Mesenchymal stem cell (in vitro differentiated cells and primary cell): ENCODE measurements at regions not wholly inside any gene's neighbourhood (a gene's known extent, or its start where the extent isn't known, plus 50 kb on each side); places are given as distances from the start of the nearest gene placed in this dataset.
A peak's percentile ranks its signal among the peaks of the same experiment; 100 is the strongest.

Experiments used
- DNase-seq: peaks from one replicate; pipeline ENCODE4 v3.0.0-alpha.2; 2013
- H2AFZ ChIP-seq: one replicate; pipeline ENCODE4 v1.6.1; 2013; ENCODE audit warnings: low read depth, mild to moderate bottlenecking, control low read depth, inconsistent platforms, low read length, moderate library complexity
- H2AK5ac ChIP-seq: 2 replicates; pipeline ENCODE4 v1.6.1; 2013; ENCODE audit warnings: low read length, moderate library complexity, mild to moderate bottlenecking, inconsistent platforms; ENCODE audit not compliant: severe bottlenecking
- H2BK120ac ChIP-seq: one replicate; pipeline ENCODE4 v1.6.1; 2013; ENCODE audit warnings: low read depth, mild to moderate bottlenecking, inconsistent platforms, low read length, moderate library complexity
- H2BK12ac ChIP-seq, 2 experiments: one replicate each; pipeline ENCODE4 v1.6.1; 2013; ENCODE audit warnings: inconsistent platforms in 2 of 2, low read length in 2 of 2, mild to moderate bottlenecking in 2 of 2, moderate library complexity in 2 of 2, control low read depth in 1 of 2
- H2BK15ac ChIP-seq: one replicate; pipeline ENCODE4 v1.6.1; 2013; ENCODE audit warnings: mild to moderate bottlenecking, low read depth, inconsistent platforms; ENCODE audit not compliant: poor library complexity, severe bottlenecking
- H2BK5ac ChIP-seq: 2 replicates; pipeline ENCODE4 v1.6.1; 2013; ENCODE audit warnings: low read depth, mild to moderate bottlenecking, low read length, control low read depth, inconsistent platforms; ENCODE audit not compliant: poor library complexity, severe bottlenecking
- H3K14ac ChIP-seq, 2 experiments: one replicate each; pipeline ENCODE4 v1.6.1; 2013; ENCODE audit warnings: inconsistent platforms in 2 of 2, low read length in 2 of 2, control low read depth in 1 of 2, mild to moderate bottlenecking in 1 of 2, moderate library complexity in 1 of 2
- H3K18ac ChIP-seq, 2 experiments: one replicate each; pipeline ENCODE4 v1.6.1; 2013; ENCODE audit warnings: inconsistent platforms in 2 of 2, low read length in 2 of 2, control low read depth in 1 of 2, low read depth in 1 of 2, mild to moderate bottlenecking in 1 of 2
- H3K23ac ChIP-seq, 2 experiments: one replicate each; pipeline ENCODE4 v1.6.1; 2013; ENCODE audit warnings: inconsistent platforms in 2 of 2, low read length in 2 of 2, mild to moderate bottlenecking in 2 of 2, moderate library complexity in 2 of 2, control low read depth in 1 of 2
- H3K27ac ChIP-seq: 2 replicates; pipeline ENCODE4 v1.5.1; 2013; ENCODE audit warnings: mild to moderate bottlenecking, moderate library complexity, low read length, control low read depth, inconsistent platforms; ENCODE audit not compliant: poor library complexity, severe bottlenecking
- H3K27me3 ChIP-seq, 2 experiments: 2 replicates each; pipeline versions ENCODE4 v1.6.1 to v1.7.0; 2013; ENCODE audit warnings: low read length in 2 of 2, mild to moderate bottlenecking in 2 of 2, moderate library complexity in 2 of 2, control low read depth in 1 of 2, inconsistent platforms in 1 of 2; ENCODE audit not compliant: control insufficient read depth in 1 of 2, insufficient read depth in 1 of 2
- H3K36me3 ChIP-seq, 2 experiments: 2 replicates each; pipeline versions ENCODE4 v1.6.1 to v1.7.0; 2013; ENCODE audit warnings: low read length in 2 of 2, control low read depth in 1 of 2, inconsistent platforms in 1 of 2, low read depth in 1 of 2, mild to moderate bottlenecking in 1 of 2; ENCODE audit not compliant: insufficient read depth in 2 of 2, control insufficient read depth in 1 of 2
- H3K4ac ChIP-seq, 2 experiments: one replicate each; pipeline ENCODE4 v1.6.1; 2013; ENCODE audit warnings: inconsistent platforms in 2 of 2, low read length in 2 of 2, mild to moderate bottlenecking in 2 of 2, moderate library complexity in 2 of 2, control low read depth in 1 of 2, low read depth in 1 of 2
- H3K4me1 ChIP-seq: 2 replicates; pipeline ENCODE4 v1.6.1; 2013; ENCODE audit warnings: low read depth, low read length, control low read depth; ENCODE audit not compliant: control insufficient read depth, insufficient read depth
- H3K4me2 ChIP-seq: 2 replicates; pipeline ENCODE4 v1.6.1; 2013; ENCODE audit warnings: low read length, mild to moderate bottlenecking, inconsistent platforms; ENCODE audit not compliant: poor library complexity, severe bottlenecking
- H3K4me3 ChIP-seq, 2 experiments: 2 replicates each; pipeline versions ENCODE4 v1.5.1 to v1.7.0; 2013; ENCODE audit warnings: low read length in 2 of 2, mild to moderate bottlenecking in 2 of 2, control low read depth in 1 of 2, low read depth in 1 of 2; ENCODE audit not compliant: insufficient read depth in 1 of 2
- H3K79me1 ChIP-seq: replicated peaks from 2 replicates; pipeline ENCODE4 v1.6.1; 2013; ENCODE audit warnings: mild to moderate bottlenecking, control low read depth, low read length, inconsistent platforms; ENCODE audit not compliant: poor library complexity, severe bottlenecking
- H3K9ac ChIP-seq: 2 replicates; pipeline ENCODE4 v1.7.0; 2013; ENCODE audit warnings: mild to moderate bottlenecking, low read length, moderate library complexity
- H3K9me3 ChIP-seq: 2 replicates; pipeline ENCODE4 v1.7.0; 2013; ENCODE audit warnings: mild to moderate bottlenecking, low read length; ENCODE audit not compliant: control insufficient read depth
- H4K8ac ChIP-seq: one replicate; pipeline ENCODE4 v1.6.1; 2013; ENCODE audit warnings: inconsistent platforms, mild to moderate bottlenecking, low read length, moderate library complexity
- H4K91ac ChIP-seq: one replicate; pipeline ENCODE4 v1.6.1; 2013; ENCODE audit warnings: mild to moderate bottlenecking, low read length, inconsistent platforms
- WGBS: methylation state at CpG from one replicate; pipeline ENCODE4 v1.1.7; 2013; ENCODE audit warnings: mixed read lengths; 5-methylcytosine and 5-hydroxymethylcytosine counted together

DNA sequence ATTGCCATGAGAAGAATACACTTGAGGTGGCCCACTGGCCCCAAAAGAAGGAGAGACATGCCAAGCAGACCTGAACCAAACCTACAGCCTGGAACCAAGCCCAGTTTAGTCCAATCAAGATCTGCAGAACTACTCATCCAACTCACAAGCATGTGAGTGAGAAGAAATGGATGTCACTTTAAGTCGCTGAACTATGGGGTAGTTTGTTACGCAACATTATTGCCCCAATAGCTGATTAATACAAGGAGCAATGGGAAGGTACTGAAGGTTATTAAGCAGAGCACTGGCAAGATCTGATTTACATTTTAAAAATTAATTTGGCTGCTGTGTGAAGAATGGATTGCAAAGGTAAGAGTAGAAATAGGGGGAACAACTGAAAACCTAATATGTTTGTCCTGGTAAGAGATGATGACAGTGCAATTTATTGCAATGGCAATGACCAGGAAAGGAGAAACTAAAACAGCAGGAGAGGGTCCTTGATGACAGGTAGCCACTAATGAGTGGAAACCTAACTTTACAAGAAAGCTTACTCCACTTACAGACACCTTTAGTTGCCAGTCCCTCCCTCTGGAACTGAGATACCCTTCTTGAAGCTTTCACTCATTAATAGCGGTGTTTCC, 132.9 kb upstream of the GRIA1 start:
- H3K9ac ChIP-seq = no peak overlapping the region
- H3K14ac ChIP-seq = no peak overlapping the region
- H2BK15ac ChIP-seq = no peak overlapping the region
- H2BK5ac ChIP-seq = no peak overlapping the region
- H3K23ac ChIP-seq = no peak overlapping the region
- H3K4me1 ChIP-seq = peaks cover under 1% of the 10 kb centered on the region
- no peaks in the 10 kb centered on the region for H3K36me3 ChIP-seq
- H3K4me3 ChIP-seq = no peak overlapping the region
- no peak overlapping the region for H4K91ac ChIP-seq
- no peak overlapping the region for H3K27ac ChIP-seq
- no peak overlapping the region for H2BK120ac ChIP-seq
- no peak overlapping the region for H2AK5ac ChIP-seq
- H3K9me3 ChIP-seq = no peaks in the 10 kb centered on the region
- H2AFZ ChIP-seq = no peak overlapping the region
- H3K4me2 ChIP-seq = no peak overlapping the region
- no peak for DNase-seq
- no peaks in the 10 kb centered on the region for H3K79me1 ChIP-seq
- no peak overlapping the region for H3K4ac ChIP-seq
- H4K8ac ChIP-seq = no peak overlapping the region
- H2BK12ac ChIP-seq = no peak overlapping the region
- H3K18ac ChIP-seq = no peak overlapping the region
- 98% methylated on average over 3 of the region's 3 CpGs for WGBS
- no peaks in the 10 kb centered on the region for H3K27me3 ChIP-seq

- H4K8ac ChIP-seq = no peak overlapping the region
- H3K18ac ChIP-seq = no peak overlapping the region
- no peak overlapping the region for H2AFZ ChIP-seq
- no peak overlapping the region for H3K27ac ChIP-seq
- H3K27me3 ChIP-seq = no peaks in the 10 kb centered on the region
- no peak overlapping the region for H3K14ac ChIP-seq
- H3K9me3 ChIP-seq = no peaks in the 10 kb centered on the region
- no peak overlapping the region for H3K4me2 ChIP-seq
- peak overlapping the region; percentile 46 for H3K9ac ChIP-seq
- no peak overlapping the region for H4K91ac ChIP-seq
- H2BK120ac ChIP-seq = no peak overlapping the region
- no peaks in the 10 kb centered on the region for H3K79me1 ChIP-seq
- no peak overlapping the region for H2AK5ac ChIP-seq
- H2BK5ac ChIP-seq = no peak overlapping the region
- no peak overlapping the region for H3K4me3 ChIP-seq
- no peaks in the 10 kb centered on the region for H3K4me1 ChIP-seq
- 82% methylated on average over 2 of the region's 3 CpGs for WGBS
- H2BK15ac ChIP-seq = no peak overlapping the region
- H3K23ac ChIP-seq = no peak overlapping the region
- H3K4ac ChIP-seq = no peak overlapping the region
- H3K36me3 ChIP-seq = no peaks in the 10 kb centered on the region
- no peak overlapping the region for H2BK12ac ChIP-seq
- peak; percentile 2 for DNase-seq
Observed at GRCh38 chr5:153358315-153358976, 132.0 kb upstream of the GRIA1 start.

DNA sequence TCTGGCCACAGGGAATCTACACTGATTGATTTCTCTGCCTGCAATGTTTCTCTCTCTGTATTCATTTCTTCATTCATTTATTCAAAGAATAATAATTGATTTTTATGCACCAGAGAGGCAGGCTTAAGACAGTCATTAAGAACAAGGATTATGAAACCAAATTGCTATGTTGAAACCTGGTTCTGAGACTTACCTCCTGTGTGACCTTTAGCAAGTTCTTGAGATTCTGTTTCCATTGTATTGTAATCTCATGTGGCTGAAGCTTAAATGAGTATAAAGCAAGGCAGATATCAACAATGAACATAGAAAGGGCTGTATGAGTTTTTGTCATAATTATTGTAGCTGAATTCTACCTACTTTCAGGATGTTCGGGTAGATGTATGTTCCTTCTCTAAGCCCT, 129.6 kb upstream of the GRIA1 start:
- no peak overlapping the region for H2BK15ac ChIP-seq
- H4K8ac ChIP-seq = no peak overlapping the region
- no peak overlapping the region for H2AFZ ChIP-seq
- H3K4ac ChIP-seq = no peak overlapping the region
- H3K18ac ChIP-seq = no peak overlapping the region
- H2BK120ac ChIP-seq = no peak overlapping the region
- no peak overlapping the region for H3K27ac ChIP-seq
- no peak overlapping the region for H3K23ac ChIP-seq
- DNase-seq = no peak
- no peak overlapping the region for H3K14ac ChIP-seq
- no peaks in the 10 kb centered on the region for H3K79me1 ChIP-seq
- no peaks in the 10 kb centered on the region for H3K4me1 ChIP-seq
- H3K9me3 ChIP-seq = no peaks in the 10 kb centered on the region
- H4K91ac ChIP-seq = no peak overlapping the region
- H3K4me3 ChIP-seq = no peak overlapping the region
- WGBS = 100% methylated on average over 1 of the region's 1 CpG
- H3K36me3 ChIP-seq = no peaks in the 10 kb centered on the region
- no peaks in the 10 kb centered on the region for H3K27me3 ChIP-seq
- no peak overlapping the region for H2BK5ac ChIP-seq
- no peak overlapping the region for H2AK5ac ChIP-seq
- H3K9ac ChIP-seq = no peak overlapping the region
- no peak overlapping the region for H2BK12ac ChIP-seq
- H3K4me2 ChIP-seq = no peak overlapping the region

GRCh38 chr5:153361735-153362409, 128.6 kb upstream of the GRIA1 start:
- no peak overlapping the region for H2BK5ac ChIP-seq
- WGBS = no CpG with 5 or more reads among the region's 3 CpGs
- no peak overlapping the region for H3K27ac ChIP-seq
- no peak overlapping the region for H2AFZ ChIP-seq
- no peak for DNase-seq
- no peak overlapping the region for H3K4me3 ChIP-seq
- H3K27me3 ChIP-seq = no peaks in the 10 kb centered on the region
- H3K9me3 ChIP-seq = no peaks in the 10 kb centered on the region
- H2BK15ac ChIP-seq = no peak overlapping the region
- H3K4me1 ChIP-seq = no peaks in the 10 kb centered on the region
- H2BK12ac ChIP-seq = no peak overlapping the region
- H3K18ac ChIP-seq = no peak overlapping the region
- H4K91ac ChIP-seq = no peak overlapping the region
- H4K8ac ChIP-seq = no peak overlapping the region
- no peak overlapping the region for H2BK120ac ChIP-seq
- no peaks in the 10 kb centered on the region for H3K79me1 ChIP-seq
- H3K4ac ChIP-seq = no peak overlapping the region
- H3K9ac ChIP-seq = no peak overlapping the region
- no peaks in the 10 kb centered on the region for H3K36me3 ChIP-seq
- no peak overlapping the region for H3K23ac ChIP-seq
- H3K14ac ChIP-seq = no peak overlapping the region
- H2AK5ac ChIP-seq = no peak overlapping the region
- H3K4me2 ChIP-seq = no peak overlapping the region
